ENCODE measurements at regions not wholly inside any gene's neighbourhood (a gene's known extent, or its start where the extent isn't known, plus 50 kb on each side); places are given as distances from the start of the nearest gene placed in this dataset.

DNA sequence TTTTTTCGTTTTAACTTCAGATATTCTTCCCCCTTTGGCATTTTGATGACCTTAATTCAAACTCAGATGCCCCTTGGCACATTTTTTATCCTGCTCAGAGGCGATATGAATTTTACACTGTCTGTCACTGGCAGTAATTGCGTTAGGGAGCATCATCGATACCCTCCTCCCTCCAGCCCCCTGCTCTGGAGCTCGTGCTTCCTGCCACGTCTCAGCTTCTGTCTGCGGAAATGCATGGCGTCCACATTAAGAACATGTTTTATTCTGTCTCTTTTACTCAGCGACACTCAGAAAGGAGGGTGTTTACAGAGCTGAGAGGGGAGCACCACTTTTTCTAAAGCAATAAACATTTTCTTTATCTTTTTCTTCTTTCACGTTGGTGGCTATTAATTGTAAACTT lies 254.2 kb downstream of the EBLN2 start (continued):
- no peak for TF ChIP-seq CBX3 (IDR thresholded peaks at IDR 0.05; ENCODE audit: borderline replicate concordance in 1 of 2, low read length in 2 of 2)
- no peak for TF ChIP-seq RB1 (IDR thresholded peaks at IDR 0.05; ENCODE audit: low read depth)
- TF ChIP-seq, protein P1, sequence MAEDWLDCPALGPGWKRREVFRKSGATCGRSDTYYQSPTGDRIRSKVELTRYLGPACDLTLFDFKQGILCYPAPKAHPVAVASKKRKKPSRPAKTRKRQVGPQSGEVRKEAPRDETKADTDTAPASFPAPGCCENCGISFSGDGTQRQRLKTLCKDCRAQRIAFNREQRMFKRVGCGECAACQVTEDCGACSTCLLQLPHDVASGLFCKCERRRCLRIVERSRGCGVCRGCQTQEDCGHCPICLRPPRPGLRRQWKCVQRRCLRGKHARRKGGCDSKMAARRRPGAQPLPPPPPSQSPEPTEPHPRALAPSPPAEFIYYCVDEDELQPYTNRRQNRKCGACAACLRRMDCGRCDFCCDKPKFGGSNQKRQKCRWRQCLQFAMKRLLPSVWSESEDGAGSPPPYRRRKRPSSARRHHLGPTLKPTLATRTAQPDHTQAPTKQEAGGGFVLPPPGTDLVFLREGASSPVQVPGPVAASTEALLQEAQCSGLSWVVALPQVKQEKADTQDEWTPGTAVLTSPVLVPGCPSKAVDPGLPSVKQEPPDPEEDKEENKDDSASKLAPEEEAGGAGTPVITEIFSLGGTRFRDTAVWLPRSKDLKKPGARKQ (CRISPR knock-in tag; IDR thresholded peaks at IDR 0.05): no peak

DNA sequence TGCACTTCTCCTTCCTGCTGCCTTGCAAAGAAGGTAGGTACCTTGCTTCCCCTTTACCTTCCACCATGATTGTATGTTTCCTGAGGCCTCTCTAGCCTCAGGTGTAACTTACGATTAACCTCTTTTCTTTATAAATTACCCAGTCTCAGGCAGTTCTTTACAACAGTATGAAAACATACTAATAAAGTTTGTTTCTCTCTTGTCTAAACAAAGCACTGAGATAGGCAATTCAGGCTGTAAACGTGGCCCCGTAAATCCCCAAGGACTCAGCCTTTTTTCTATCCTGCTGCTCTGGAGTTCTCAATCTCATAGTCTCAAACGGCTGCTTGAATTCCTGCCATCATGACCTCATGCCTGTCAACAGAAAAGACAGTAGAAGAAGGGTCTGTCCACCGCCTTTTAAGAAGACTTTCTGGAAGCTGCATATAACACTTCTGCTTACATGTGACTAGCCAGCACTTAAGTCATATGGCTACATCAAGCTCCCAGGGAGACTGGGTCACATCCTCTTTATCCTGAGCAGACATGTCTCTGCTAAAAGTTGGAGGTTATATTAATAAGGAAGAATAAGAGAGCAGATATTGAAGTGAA lies 257.8 kb downstream of the EBLN2 start:
- Histone ChIP-seq H2AFZ (ENCODE audit: low read depth, low read length) (no peak overlapping the region), H3K27me3 (ENCODE audit: control insufficient read depth in 2 of 2, insufficient read depth in 2 of 2, low read length in 2 of 2) (no peaks in the 10 kb centered on the region), H3K9me1 (ENCODE audit: control insufficient read depth, insufficient read depth, low read length) (no peaks in the 10 kb centered on the region), H3K9ac (ENCODE audit: insufficient read depth in 1 of 2, low read depth in 2 of 2, low read length in 2 of 2) (no peak overlapping the region), H3K27ac (ENCODE audit: extremely low read depth, low read depth, low read length) (no peak overlapping the region), H4K20me1 (replicated peaks; ENCODE audit: control insufficient read depth, insufficient read depth, low read length) (no peaks in the 10 kb centered on the region), H3K4me2 (ENCODE audit: insufficient read depth, low read length) (no peak overlapping the region), H3K79me2 (ENCODE audit: control insufficient read depth, insufficient read depth, low read length) (no peaks in the 10 kb centered on the region), H3K36me3 (ENCODE audit: control insufficient read depth, insufficient read depth, low read length) (no peaks in the 10 kb centered on the region), H3K9me3 (replicated peaks; ENCODE audit: control insufficient read depth, insufficient read depth, low read depth, low read length) (no peaks in the 10 kb centered on the region), H3K4me3 (no peak overlapping the region), H3K4me1 (replicated peaks in 1 of 2; ENCODE audit: control insufficient read depth in 2 of 2, insufficient read depth in 2 of 2, low read length in 2 of 2) (no peaks in the 10 kb centered on the region)
- in situ Hi-C loops (cut with MboI) (no loop called here), intact Hi-C loops (cut with micrococcal nuclease) (no loop called here)
- ATAC-seq: no peak
- CTCF ChIA-PET (ENCODE audit: low intra/inter-chr PET ratio): no interaction called here
- FAIRE-seq: no peak
- POLR2A ChIA-PET: no interaction called here
- BruUV-seq (replicated peaks): no TSS peak
- no peak for DNase-seq (ENCODE audit: extremely low read depth in 1 of 4, low spot score in 3 of 4)
- whole genome bisulfite sequencing (ENCODE audit: insufficient coverage, low coverage, missing lambda C conversion rate): 0% methylated on average over 5 of the region's 5 CpGs
- no peak for TF ChIP-seq ZNF695 (CRISPR knock-in tag; IDR thresholded peaks at IDR 0.05)
- TF ChIP-seq NR3C1 (CRISPR knock-in tag; IDR thresholded peaks at IDR 0.05): no peak
- no peak for TF ChIP-seq FIP1L1 (IDR thresholded peaks at IDR 0.05; ENCODE audit: low read depth, low read length, poor library complexity, severe bottlenecking)
- TF ChIP-seq EWSR1 (IDR thresholded peaks at IDR 0.05; ENCODE audit: borderline replicate concordance, low read depth, partially characterized antibody): no peak
- no peak for TF ChIP-seq HNRNPLL (IDR thresholded peaks at IDR 0.05; ENCODE audit: low read depth, low read length, poor library complexity, severe bottlenecking)
- TF ChIP-seq MTF1 (CRISPR knock-in tag; IDR thresholded peaks at IDR 0.05; ENCODE audit: borderline replicate concordance): no peak
- TF ChIP-seq ZNF830 (CRISPR knock-in tag; IDR thresholded peaks at IDR 0.05): no peak
- TF ChIP-seq, protein P2, sequence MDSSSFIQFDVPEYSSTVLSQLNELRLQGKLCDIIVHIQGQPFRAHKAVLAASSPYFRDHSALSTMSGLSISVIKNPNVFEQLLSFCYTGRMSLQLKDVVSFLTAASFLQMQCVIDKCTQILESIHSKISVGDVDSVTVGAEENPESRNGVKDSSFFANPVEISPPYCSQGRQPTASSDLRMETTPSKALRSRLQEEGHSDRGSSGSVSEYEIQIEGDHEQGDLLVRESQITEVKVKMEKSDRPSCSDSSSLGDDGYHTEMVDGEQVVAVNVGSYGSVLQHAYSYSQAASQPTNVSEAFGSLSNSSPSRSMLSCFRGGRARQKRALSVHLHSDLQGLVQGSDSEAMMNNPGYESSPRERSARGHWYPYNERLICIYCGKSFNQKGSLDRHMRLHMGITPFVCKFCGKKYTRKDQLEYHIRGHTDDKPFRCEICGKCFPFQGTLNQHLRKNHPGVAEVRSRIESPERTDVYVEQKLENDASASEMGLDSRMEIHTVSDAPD (CRISPR knock-in tag; IDR thresholded peaks at IDR 0.05): no peak

All from K562 (cell line).